K562 (cell line): ENCODE measurements at regions not wholly inside any gene's neighbourhood (a gene's known extent, or its start where the extent isn't known, plus 50 kb on each side); places are given as distances from the start of the nearest gene placed in this dataset.

Source experiments
- ATAC-seq: fragments of 200-7000 bp; cut with Tn5 transposase; 3 replicates; pipeline ENCODE4 v1.9.1; 2020; ENCODE audit warnings: moderate library complexity
- BruUV-seq: library from RNA; stranded (reverse); fragments of 400-500 nt; replicated peaks from 2 replicates; lab custom pipeline; 2021; lab: Mats Ljungman, UMichigan
- CTCF ChIA-PET: fragments of 300-600 bp; formaldehyde crosslinking; extraction: SDS; loops from one replicate; lab custom pipeline; 2021; ENCODE audit warnings: low intra/inter-chr PET ratio; lab: Yijun Ruan, JAX
- POLR2A ChIA-PET: fragments of 300-600, 350-650 bp; sonication (Branson Sonifier 250); formaldehyde crosslinking; extraction: SDS; loops from one replicate; lab custom pipeline; 2021; ENCODE audit warnings: antibody characterized with exemption, inconsistent platforms; lab: Yijun Ruan, JAX
- DNase-seq, 4 experiments: peaks; one replicate each; pipeline versions ENCODE4 v3.0.0 to v3.0.0-alpha.2; 2011 to 2018; ENCODE audit warnings: low spot score in 3 of 4, mixed read lengths in 3 of 4; ENCODE audit errors: extremely low read depth in 1 of 4
- FAIRE-seq: peaks from 2 replicates; lab custom pipeline; 2011; peaks lifted over from hg19 to GRCh38; lab: Jason Lieb, UNC
- H2AFZ ChIP-seq: 2 replicates; pipeline ENCODE4 v1.6.0; 2011; ENCODE audit warnings: low read depth, low read length, control low read depth, inconsistent platforms
- H3K27ac ChIP-seq: fragments of 200-600 bp; 3 replicates; pipeline ENCODE4 v1.8.0; 2011; ENCODE audit warnings: low read depth, mild to moderate bottlenecking, control low read depth, inconsistent platforms, low read length, moderate library complexity, mixed read lengths; ENCODE audit errors: extremely low read depth
- H3K27me3 ChIP-seq, 2 experiments: fragments of 300-600 bp in 1 of 2; 2 replicates in 1 of 2; 3 replicates in 1 of 2; pipeline versions ENCODE4 v1.6.0 to v1.8.0; 2011; ENCODE audit warnings: inconsistent platforms in 2 of 2, low read length in 2 of 2, mild to moderate bottlenecking in 1 of 2, mixed read lengths in 1 of 2, moderate library complexity in 1 of 2; ENCODE audit not compliant: control insufficient read depth in 2 of 2, insufficient read depth in 2 of 2
- H3K36me3 ChIP-seq: fragments of 300-600 bp; 3 replicates; pipeline ENCODE4 v1.8.0; 2011; ENCODE audit warnings: mild to moderate bottlenecking, low read length, inconsistent platforms; ENCODE audit not compliant: control insufficient read depth, insufficient read depth
- H3K4me1 ChIP-seq, 2 experiments: fragments of 200-600 bp in 1 of 2; replicated peaks in 1 of 2; 2 replicates in 1 of 2; 3 replicates in 1 of 2; pipeline versions ENCODE4 v1.5.1 to v1.8.0; 2011; ENCODE audit warnings: inconsistent platforms in 2 of 2, low read length in 2 of 2, mild to moderate bottlenecking in 1 of 2, mixed read lengths in 1 of 2, moderate library complexity in 1 of 2; ENCODE audit not compliant: control insufficient read depth in 2 of 2, insufficient read depth in 2 of 2
- H3K4me2 ChIP-seq: 2 replicates; pipeline ENCODE4 v1.6.1; 2011; ENCODE audit warnings: low read length, control low read depth, inconsistent platforms, mixed read lengths; ENCODE audit not compliant: insufficient read depth
- H3K4me3 ChIP-seq: fragments of 200-600 bp; sonication (generic), shearing (Covaris generic); 2 replicates; pipeline ENCODE4 v1.5.1; 2016; ENCODE audit warnings: control low read depth, inconsistent platforms
- H3K79me2 ChIP-seq: fragments of 200-600 bp; 3 replicates; pipeline ENCODE4 v1.8.0; 2011; ENCODE audit warnings: low read length, inconsistent platforms; ENCODE audit not compliant: control insufficient read depth, insufficient read depth
- H3K9ac ChIP-seq, 2 experiments: 2 replicates each; pipeline versions ENCODE4 v1.6.0 to v1.6.1; 2011; ENCODE audit warnings: low read depth in 2 of 2, low read length in 2 of 2, control low read depth in 1 of 2, inconsistent platforms in 1 of 2, mild to moderate bottlenecking in 1 of 2, mixed read lengths in 1 of 2; ENCODE audit not compliant: insufficient read depth in 1 of 2
- H3K9me1 ChIP-seq: one replicate; pipeline ENCODE4 v1.6.0; 2011; ENCODE audit warnings: inconsistent platforms, mild to moderate bottlenecking, low read length, moderate library complexity; ENCODE audit not compliant: control insufficient read depth, insufficient read depth
- H3K9me3 ChIP-seq: replicated peaks from 2 replicates; pipeline ENCODE4 v1.5.1; 2011; ENCODE audit warnings: low read depth, low read length, inconsistent platforms; ENCODE audit not compliant: control insufficient read depth, insufficient read depth
- H4K20me1 ChIP-seq: replicated peaks from 2 replicates; pipeline ENCODE4 v1.6.1; 2011; ENCODE audit warnings: low read length, inconsistent platforms, mixed read lengths; ENCODE audit not compliant: control insufficient read depth, insufficient read depth
- BRCA1 ChIP-seq, 2 experiments: fragments of 450-650 bp in 1 of 2; sonication (generic) in 1 of 2; formaldehyde crosslinking in 1 of 2; IDR thresholded peaks; 2 replicates each; pipeline versions ENCODE4 v1.5.0 to v1.6.1; 2017 to 2020; ENCODE audit warnings: mild to moderate bottlenecking in 1 of 2, missing genetic modification reagents in 1 of 2
- GATAD2A ChIP-seq: fragments of 450-650 bp; IDR thresholded peaks from 2 replicates; pipeline ENCODE4 v1.6.1; 2017
- NELFE ChIP-seq: IDR thresholded peaks from 2 replicates; pipeline ENCODE4 v1.6.1; 2011; ENCODE audit warnings: mild to moderate bottlenecking; ENCODE audit not compliant: insufficient read depth, insufficient read length
- SMARCA5 ChIP-seq: fragments of 450-650 bp; IDR thresholded peaks from 2 replicates; pipeline ENCODE4 v1.6.1; 2016
- STAT5B ChIP-seq: fragments of 250-450 bp; sonication (Bioruptor Pico); IDR thresholded peaks from 2 replicates; pipeline ENCODE4 v1.8.0; 2021; ENCODE audit warnings: mild to moderate bottlenecking, inconsistent platforms
- TAF1 ChIP-seq: IDR thresholded peaks from 2 replicates; pipeline ENCODE4 v1.6.1; 2011; ENCODE audit warnings: mild to moderate bottlenecking, low read length, moderate library complexity; ENCODE audit not compliant: insufficient read depth, control insufficient read depth, severe bottlenecking; ENCODE audit errors: extremely low read depth
- TFAP4 ChIP-seq: sonication (generic); formaldehyde crosslinking; IDR thresholded peaks from 2 replicates; pipeline ENCODE4 v1.8.0; 2022; ENCODE audit warnings: missing genetic modification reagents, mild to moderate bottlenecking, moderate library complexity, borderline replicate concordance
- VEZF1 ChIP-seq: fragments of 200-800 bp; sonication (Bioruptor generic); IDR thresholded peaks from 2 replicates; pipeline ENCODE4 v1.6.1; 2017; ENCODE audit warnings: missing genetic modification characterization, missing compliant biosample characterization
- ZNF197 ChIP-seq: fragments of 200-800 bp; sonication (Bioruptor generic); IDR thresholded peaks from 2 replicates; pipeline ENCODE4 v1.6.1; 2016; ENCODE audit warnings: low read depth, missing genetic modification characterization, missing compliant biosample characterization
- ZNF277 ChIP-seq: fragments of 250-450 bp; sonication (Bioruptor Pico); IDR thresholded peaks from 2 replicates; pipeline ENCODE4 v1.8.0; 2022; ENCODE audit warnings: inconsistent platforms, mild to moderate bottlenecking, moderate library complexity, borderline replicate concordance
- ZNF347 ChIP-seq: fragments of 450-650 bp; formaldehyde crosslinking; IDR thresholded peaks from 2 replicates; pipeline ENCODE4 v1.4.0; 2020; ENCODE audit warnings: low read depth, mild to moderate bottlenecking, moderate library complexity
- ZNF395 ChIP-seq: fragments of 200-800 bp; sonication (Bioruptor generic); IDR thresholded peaks from 2 replicates; pipeline ENCODE4 v1.6.1; 2017; ENCODE audit warnings: missing genetic modification characterization, missing compliant biosample characterization
- WGBS: fragments of 100-300 bp; shearing (Covaris generic); methylation state at CpG from one replicate; pipeline ENCODE4 v1.1.6; 2016; ENCODE audit warnings: low coverage, mixed read lengths; ENCODE audit not compliant: insufficient coverage; ENCODE audit errors: missing lambda C conversion rate; 5-methylcytosine and 5-hydroxymethylcytosine counted together
- in situ Hi-C: fragments of 300-500 bp; cut with MboI; formaldehyde crosslinking; loops from 4 replicates; pipeline ENCODE4 v1.15.0; 2018; ENCODE audit warnings: inconsistent platforms, mixed read lengths
- intact Hi-C: fragments of 100-400 bp; cut with micrococcal nuclease; formaldehyde crosslinking; loops from 2 replicates; pipeline ENCODE4 v1.14.2; 2022
- TF ChIP-seq, protein P1 (sequence below): fragments of 250-450 bp; sonication (Bioruptor Pico); IDR thresholded peaks from 2 replicates; pipeline ENCODE4 v1.4.0; 2020
- TF ChIP-seq, protein P2 (sequence below), 2 experiments: IDR thresholded peaks; 2 replicates each; pipeline ENCODE4 v1.6.1; 2011; ENCODE audit warnings: borderline replicate concordance in 1 of 2, control low read depth in 1 of 2, low read depth in 1 of 2, low read length in 1 of 2, mild to moderate bottlenecking in 1 of 2, mixed read lengths in 1 of 2, moderate library complexity in 1 of 2; ENCODE audit not compliant: insufficient read depth in 1 of 2, insufficient read length in 1 of 2, poor library complexity in 1 of 2, severe bottlenecking in 1 of 2; ENCODE audit errors: extremely low read depth in 1 of 2

DNA sequence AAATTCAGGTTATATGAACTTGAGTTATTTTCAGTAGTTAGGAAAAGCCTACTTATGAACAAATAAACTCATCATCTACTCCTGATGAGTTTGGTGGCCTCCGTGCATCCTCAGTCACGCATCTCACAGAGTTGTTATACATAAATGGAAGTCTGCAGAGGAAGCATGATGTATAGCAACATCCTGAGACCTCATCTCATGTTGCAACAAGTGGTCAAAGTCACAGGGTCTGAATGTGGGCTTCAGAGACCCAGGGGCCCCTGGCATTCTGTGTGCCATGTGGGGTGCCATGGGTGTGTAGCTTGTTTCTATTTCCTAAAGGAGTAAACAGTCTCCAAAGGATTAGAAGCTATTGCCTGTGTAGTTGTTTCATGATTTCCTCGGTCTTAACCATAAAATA, 216.5 kb downstream of the IRX2 start:
- in situ Hi-C loops = no loop called here
- H3K27ac ChIP-seq = no peak overlapping the region
- H3K79me2 ChIP-seq = no peaks in the 10 kb centered on the region
- H3K4me1 ChIP-seq = no peaks in the 10 kb centered on the region
- FAIRE-seq (no peak), ATAC-seq (no peak), DNase-seq (no peak)
- no peaks in the 10 kb centered on the region; the same call in 1 of the 2 replicates for H4K20me1 ChIP-seq
- no peaks in the 10 kb centered on the region for H3K9me3 ChIP-seq
- peaks cover 15 to 31% of the 10 kb centered on the region in 2 experiments; a peak in 4 of 5 replicates for H3K27me3 ChIP-seq
- POLR2A ChIA-PET = interaction anchor here (1.4 kb wide), 1 partner anchor 19 kb away, joined by 7 read pairs; no protein-coding TSS in a partner anchor
- H3K36me3 ChIP-seq = no peaks in the 10 kb centered on the region
- no peaks in the 10 kb centered on the region for H3K9me1 ChIP-seq
- intact Hi-C loops = no loop called here
- H3K4me3 ChIP-seq = no peak overlapping the region
- WGBS = 0% methylated on average over 3 of the region's 3 CpGs
- BruUV-seq = no TSS peak
- H3K4me2 ChIP-seq = no peak overlapping the region
- H2AFZ ChIP-seq = no peak overlapping the region
- CTCF ChIA-PET = no interaction called here
- H3K9ac ChIP-seq = no peak overlapping the region
- TF ChIP-seq ZNF395 (CRISPR knock-in tag) (no peak), TFAP4 (CRISPR knock-in tag) (no peak), STAT5B (no peak), ZNF347 (CRISPR knock-in tag) (no peak), ZNF277 (CRISPR knock-in tag) (no peak), SMARCA5 (no peak), ZNF197 (CRISPR knock-in tag) (no peak), NELFE (no peak), TAF1 (no peak), GATAD2A (no peak), VEZF1 (CRISPR knock-in tag) (no peak), BRCA1 (IDR thresholded peaks at IDR 0.05) (no peak), BRCA1 (CRISPR knock-in tag; IDR thresholded peaks at IDR 0.05) (no peak)
- TF ChIP-seq, protein P1, sequence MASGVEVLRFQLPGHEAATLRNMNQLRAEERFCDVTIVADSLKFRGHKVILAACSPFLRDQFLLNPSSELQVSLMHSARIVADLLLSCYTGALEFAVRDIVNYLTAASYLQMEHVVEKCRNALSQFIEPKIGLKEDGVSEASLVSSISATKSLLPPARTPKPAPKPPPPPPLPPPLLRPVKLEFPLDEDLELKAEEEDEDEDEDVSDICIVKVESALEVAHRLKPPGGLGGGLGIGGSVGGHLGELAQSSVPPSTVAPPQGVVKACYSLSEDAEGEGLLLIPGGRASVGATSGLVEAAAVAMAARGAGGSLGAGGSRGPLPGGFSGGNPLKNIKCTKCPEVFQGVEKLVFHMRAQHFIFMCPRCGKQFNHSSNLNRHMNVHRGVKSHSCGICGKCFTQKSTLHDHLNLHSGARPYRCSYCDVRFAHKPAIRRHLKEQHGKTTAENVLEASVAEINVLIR (CRISPR knock-in tag) = no peak
- TF ChIP-seq, protein P2, sequence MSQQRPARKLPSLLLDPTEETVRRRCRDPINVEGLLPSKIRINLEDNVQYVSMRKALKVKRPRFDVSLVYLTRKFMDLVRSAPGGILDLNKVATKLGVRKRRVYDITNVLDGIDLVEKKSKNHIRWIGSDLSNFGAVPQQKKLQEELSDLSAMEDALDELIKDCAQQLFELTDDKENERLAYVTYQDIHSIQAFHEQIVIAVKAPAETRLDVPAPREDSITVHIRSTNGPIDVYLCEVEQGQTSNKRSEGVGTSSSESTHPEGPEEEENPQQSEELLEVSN (IDR thresholded peaks at IDR 0.05; ENCODE audit: borderline replicate concordance in 1 of 2, extremely low read depth in 1 of 2, insufficient read depth in 1 of 2, insufficient read length in 1 of 2, low read depth in 1 of 2, low read length in 1 of 2, poor library complexity in 1 of 2, severe bottlenecking in 1 of 2) = no peak
